Endodermal cell (in vitro differentiated cells): ENCODE measurements at regions not wholly inside any gene's neighbourhood (a gene's known extent, or its start where the extent isn't known, plus 50 kb on each side); places are given as distances from the start of the nearest gene placed in this dataset.
"Not testable (repeated sequence)": the region's sequence is repeated elsewhere in the genome, so short reads cannot be mapped to it uniquely, and the experiment has no call there.

ENCODE experiments used
- DNase-seq: peaks from one replicate; pipeline ENCODE4 v3.0.0-alpha.2; 2017
- H3K27ac ChIP-seq: 2 replicates; pipeline ENCODE4 v1.5.1; 2013; ENCODE audit warnings: mild to moderate bottlenecking, low read depth, low read length, moderate library complexity
- H3K27me3 ChIP-seq: 2 replicates; pipeline ENCODE4 v1.6.1; 2013; ENCODE audit warnings: mild to moderate bottlenecking, low read length, moderate library complexity; ENCODE audit not compliant: insufficient read depth, control insufficient read depth, poor library complexity, severe bottlenecking
- H3K36me3 ChIP-seq: 2 replicates; pipeline ENCODE4 v1.7.0; 2013; ENCODE audit warnings: mild to moderate bottlenecking, low read length, moderate library complexity; ENCODE audit not compliant: control insufficient read depth, insufficient read depth
- H3K4me1 ChIP-seq: one replicate; pipeline ENCODE4 v1.7.0; 2013; ENCODE audit warnings: low read length; ENCODE audit not compliant: control insufficient read depth, insufficient read depth
- H3K4me3 ChIP-seq: 2 replicates; pipeline ENCODE4 v1.5.1; 2013; ENCODE audit warnings: mild to moderate bottlenecking, low read length, moderate library complexity
- H3K9ac ChIP-seq: 2 replicates; pipeline ENCODE4 v1.6.1; 2013; ENCODE audit warnings: mild to moderate bottlenecking, low read length, moderate library complexity; ENCODE audit not compliant: poor library complexity, severe bottlenecking; ENCODE audit errors: extremely low read depth
- H3K9me3 ChIP-seq: 2 replicates; pipeline ENCODE4 v1.6.1; 2013; ENCODE audit warnings: mild to moderate bottlenecking, low read length, moderate library complexity; ENCODE audit not compliant: control insufficient read depth
- H3K27ac Mint-ChIP-seq: 2 replicates; pipeline ENCODE4 v1.8.0; 2020; ENCODE audit warnings: mixed read lengths
- H3K27me3 Mint-ChIP-seq: 2 replicates; pipeline ENCODE4 v1.8.0; 2021; ENCODE audit warnings: mild to moderate bottlenecking, mixed read lengths; ENCODE audit not compliant: insufficient read depth
- H3K36me3 Mint-ChIP-seq: 2 replicates; pipeline ENCODE4 v1.8.0; 2020; ENCODE audit warnings: low read depth, mixed read lengths
- H3K4me1 Mint-ChIP-seq: 2 replicates; pipeline ENCODE4 v1.8.0; 2020; ENCODE audit warnings: mixed read lengths
- H3K4me3 Mint-ChIP-seq: 2 replicates; pipeline ENCODE4 v1.8.0; 2020; ENCODE audit warnings: mild to moderate bottlenecking, moderate library complexity, mixed read lengths
- H3K9me3 Mint-ChIP-seq: 2 replicates; pipeline ENCODE4 v1.8.0; 2020; ENCODE audit warnings: mild to moderate bottlenecking, mixed read lengths
- CTCF ChIP-seq: fragments of 200-600 bp; sonication (generic); conservative IDR thresholded peaks from 2 replicates; pipeline ENCODE4 v1.5.0; 2021; ENCODE audit warnings: antibody characterized with exemption, mild to moderate bottlenecking
- WGBS, 2 experiments: methylation state at CpG; one replicate each; pipeline versions ENCODE4 v1.1.5 to v1.1.7; 2013; ENCODE audit warnings: missing lambda C conversion rate in 2 of 2, mixed read lengths in 1 of 2; ENCODE audit not compliant: insufficient coverage in 1 of 2, insufficient read length in 1 of 2; 5-methylcytosine and 5-hydroxymethylcytosine counted together

GRCh38 chr7:35878351-35878750, 77.5 kb downstream of the SEPTIN7 start:
- Mint-ChIP-seq H3K9me3 (no peaks in the 10 kb centered on the region), H3K4me1 (peaks cover 4% of the 10 kb centered on the region), H3K36me3 (peaks cover 11% of the 10 kb centered on the region), H3K27ac (no peak overlapping the region), H3K4me3 (no peak overlapping the region), H3K27me3 (no peaks in the 10 kb centered on the region)
- no peak overlapping the region for H3K9ac ChIP-seq
- no peaks in the 10 kb centered on the region for H3K4me1 ChIP-seq
- H3K36me3 ChIP-seq: peaks cover 50% of the 10 kb centered on the region
- 96 to 100% methylated on average over 1 of the region's 1 CpG for WGBS, 2 experiments
- H3K27me3 ChIP-seq: no peaks in the 10 kb centered on the region
- H3K9me3 ChIP-seq: no peaks in the 10 kb centered on the region
- no peak overlapping the region for H3K27ac ChIP-seq
- no peak for DNase-seq
- no peak overlapping the region for H3K4me3 ChIP-seq
- no peak for TF ChIP-seq CTCF

GRCh38 chr7:35887430-35887829, 86.6 kb downstream of the SEPTIN7 start:
- H3K9me3 Mint-ChIP-seq, H3K4me3 Mint-ChIP-seq, H3K4me1 Mint-ChIP-seq, H3K27ac ChIP-seq, H3K4me3 ChIP-seq, H3K27ac Mint-ChIP-seq, H3K27me3 Mint-ChIP-seq, H3K27me3 ChIP-seq, H3K9ac ChIP-seq, H3K4me1 ChIP-seq, H3K9me3 ChIP-seq: not testable (repeated sequence)
- H3K36me3 ChIP-seq: peaks cover 77% of the 10 kb centered on the region
- peak; percentile 65 for DNase-seq
- peaks cover 45% of the 10 kb centered on the region for H3K36me3 Mint-ChIP-seq
- 88 to 91% methylated on average over 3 to 4 of the region's 4 CpGs for WGBS, 2 experiments

GRCh38 chr7:35889001-35889400, 88.1 kb downstream of the SEPTIN7 start:
- TF ChIP-seq CTCF: no peak
- WGBS, 2 experiments: 91 to 95% methylated on average over 4 of the region's 4 CpGs
- Mint-ChIP-seq H3K4me1 (no peaks in the 10 kb centered on the region), H3K27me3 (no peaks in the 10 kb centered on the region), H3K4me3 (no peak overlapping the region), H3K27ac (no peak overlapping the region), H3K36me3 (peaks cover 42% of the 10 kb centered on the region), H3K9me3 (no peaks in the 10 kb centered on the region)
- Histone ChIP-seq H3K27ac (no peak overlapping the region), H3K9ac (no peak overlapping the region), H3K4me3 (no peak overlapping the region), H3K36me3 (peaks cover 67% of the 10 kb centered on the region), H3K9me3 (no peaks in the 10 kb centered on the region), H3K4me1 (no peaks in the 10 kb centered on the region), H3K27me3 (no peaks in the 10 kb centered on the region)
- no peak for DNase-seq

- Histone ChIP-seq H3K4me1 (no peaks in the 10 kb centered on the region), H3K9me3 (no peaks in the 10 kb centered on the region), H3K9ac (no peak overlapping the region), H3K27me3 (no peaks in the 10 kb centered on the region), H3K36me3 (peaks cover 62% of the 10 kb centered on the region), H3K4me3 (no peak overlapping the region), H3K27ac (no peak overlapping the region)
- Mint-ChIP-seq H3K4me1 (no peaks in the 10 kb centered on the region), H3K4me3 (no peak overlapping the region), H3K27me3 (no peaks in the 10 kb centered on the region), H3K36me3 (peaks cover 36% of the 10 kb centered on the region), H3K27ac (no peak overlapping the region), H3K9me3 (no peaks in the 10 kb centered on the region)
- no peak for TF ChIP-seq CTCF
- WGBS, 2 experiments: no CpG with 5 or more reads among the region's 2 CpGs
- no peak for DNase-seq
Observed at GRCh38 chr7:35889870-35890269, 89.0 kb downstream of the SEPTIN7 start.
